Epithelial cell of esophagus (primary cell): ENCODE measurements at regions not wholly inside any gene's neighbourhood (a gene's known extent, or its start where the extent isn't known, plus 50 kb on each side); places are given as distances from the start of the nearest gene placed in this dataset.
"Not testable (repeated sequence)": the region's sequence is repeated elsewhere in the genome, so short reads cannot be mapped to it uniquely, and the experiment has no call there.

ENCODE experiments used
- DNase-seq: peaks from one replicate; pipeline ENCODE4 v3.0.0; 2010; ENCODE audit warnings: low read depth
- H3K4me3 ChIP-seq: 2 replicates; pipeline ENCODE4 v1.5.1; 2011; ENCODE audit warnings: mild to moderate bottlenecking, low read length, control low read depth
- CTCF ChIP-seq: IDR thresholded peaks from 2 replicates; pipeline ENCODE4 v1.5.1; 2011; ENCODE audit warnings: low read depth, mild to moderate bottlenecking, low read length, control low read depth, inconsistent platforms; ENCODE audit not compliant: insufficient read depth; ENCODE audit errors: missing control alignments

DNA sequence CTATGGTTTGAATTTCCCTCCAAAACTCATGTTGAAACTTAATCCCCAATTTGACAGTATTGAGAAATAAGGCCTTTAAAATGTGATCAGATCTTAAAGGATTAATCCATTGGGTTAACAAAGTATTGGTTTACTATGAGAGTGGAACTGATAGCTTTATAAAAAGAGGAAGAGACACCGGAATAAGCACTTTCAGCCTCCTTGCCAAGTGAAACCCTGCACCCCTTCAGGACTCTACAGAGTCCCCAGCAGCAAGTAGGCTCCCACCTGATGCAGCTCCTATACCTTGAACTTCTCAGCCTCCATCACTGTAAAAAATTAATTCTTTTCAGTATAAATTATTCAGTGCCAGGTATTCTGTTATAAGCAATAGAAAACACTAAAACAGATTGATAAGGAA, 348.3 kb downstream of the CGGBP1 start:
- DNase-seq, result no peak
- H3K4me3 ChIP-seq, result no peak overlapping the region
- TF ChIP-seq CTCF, result no peak

- TF ChIP-seq CTCF, result no peak
- H3K4me3 ChIP-seq, result no peak overlapping the region
- DNase-seq, result no peak
Observed at GRCh38 chr3:87710028-87710427, 348.8 kb downstream of the CGGBP1 start.

- TF ChIP-seq CTCF, result no peak
- no peak overlapping the region for H3K4me3 ChIP-seq
- peak; percentile 14 for DNase-seq
Observed at GRCh38 chr3:87706176-87706575, 352.6 kb downstream of the CGGBP1 start.

GRCh38 chr3:87702600-87702999, 356.2 kb downstream of the CGGBP1 start:
- no peak for TF ChIP-seq CTCF
- no peak overlapping the region for H3K4me3 ChIP-seq
- DNase-seq, result no peak

GRCh38 chr3:87696124-87697013, 362.4 kb downstream of the CGGBP1 start:
- no peak overlapping the region for H3K4me3 ChIP-seq
- DNase-seq, result no peak

GRCh38 chr3:87694678-87695077, 364.1 kb downstream of the CGGBP1 start:
- no peak overlapping the region for H3K4me3 ChIP-seq
- DNase-seq, result no peak
- TF ChIP-seq CTCF, result no peak

More at GRCh38 chr3:87696124-87697013, 362.4 kb downstream of the CGGBP1 start:
- no peak for TF ChIP-seq CTCF

- TF ChIP-seq CTCF, result no peak
- DNase-seq, result peak; percentile 76
Observed at GRCh38 chr3:87691109-87691508, 367.7 kb downstream of the CGGBP1 start.

GRCh38 chr3:87678984-87679660, 379.7 kb downstream of the CGGBP1 start:
- not testable (repeated sequence) for DNase-seq, H3K4me3 ChIP-seq

More at GRCh38 chr3:87691109-87691508, 367.7 kb downstream of the CGGBP1 start:
- H3K4me3 ChIP-seq, result no peak overlapping the region
